GM19351 (cell line): ENCODE measurements at regions not wholly inside any gene's neighbourhood (a gene's known extent, or its start where the extent isn't known, plus 50 kb on each side); places are given as distances from the start of the nearest gene placed in this dataset.

Experiments
- ATAC-seq: cut with Tn5 transposase; IDR thresholded peaks from one replicate; pipeline ENCODE4 v1.9.1; 2021; ENCODE audit warnings: mild to moderate bottlenecking, moderate library complexity; ENCODE audit not compliant: unreplicated experiment

DNA sequence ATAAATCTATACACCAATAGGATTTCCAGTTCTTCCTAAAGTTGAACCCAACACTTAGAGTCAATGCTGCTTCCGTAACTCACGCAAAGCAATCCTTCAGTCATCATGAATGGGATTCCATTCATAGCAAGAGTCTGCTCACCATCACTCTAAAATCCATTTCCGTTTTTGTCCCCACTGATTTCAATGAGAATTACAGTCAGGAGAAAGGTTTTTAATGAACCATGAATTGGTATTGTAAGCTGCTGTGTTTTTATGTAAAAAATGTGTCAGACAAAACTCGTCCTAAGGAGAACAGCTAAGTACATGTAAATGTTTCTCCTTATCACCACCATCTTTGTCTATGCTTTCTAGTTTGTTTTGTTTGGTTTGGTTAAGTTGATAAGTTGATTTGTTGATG is 391.5 kb downstream of the IRS1 start:
- no peak for ATAC-seq

DNA sequence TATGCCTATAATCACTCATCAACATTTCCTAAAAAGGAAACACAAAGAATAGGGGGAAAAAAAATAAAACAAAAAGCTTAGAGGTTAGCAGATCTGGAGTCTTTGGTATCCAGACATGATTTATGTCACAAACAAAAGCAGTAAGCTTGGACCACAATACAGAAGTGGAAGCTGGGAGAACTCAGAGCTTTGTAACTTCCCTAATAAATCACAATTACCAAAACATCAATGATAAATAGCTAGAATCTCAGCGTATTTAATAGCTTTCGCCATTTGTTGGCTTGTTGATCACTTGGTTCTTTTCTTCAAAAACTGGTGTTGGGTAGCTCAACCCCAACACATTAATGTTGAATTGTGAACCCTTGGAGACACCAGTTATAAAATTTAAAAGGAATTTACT is 392.5 kb downstream of the IRS1 start:
- ATAC-seq: no peak

DNA sequence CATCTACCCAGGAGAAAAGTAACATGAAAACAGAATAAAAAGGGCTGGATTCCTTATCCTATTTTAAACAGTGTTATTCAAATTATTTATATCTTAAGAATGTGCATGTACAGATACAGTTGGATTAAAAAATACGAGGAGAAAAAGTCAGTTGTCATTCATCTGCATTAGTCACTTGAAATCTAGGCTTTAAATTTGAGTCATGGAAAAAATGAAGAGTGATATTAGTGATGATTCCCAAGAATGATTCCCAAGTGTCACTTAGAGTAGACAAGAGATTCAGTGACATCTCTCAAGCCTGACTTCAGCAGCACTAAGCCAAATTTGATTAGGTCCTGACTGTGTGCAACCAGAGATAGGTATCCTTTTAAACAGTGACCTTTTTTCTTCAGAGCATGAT is 394.2 kb downstream of the IRS1 start:
- ATAC-seq: no peak

DNA sequence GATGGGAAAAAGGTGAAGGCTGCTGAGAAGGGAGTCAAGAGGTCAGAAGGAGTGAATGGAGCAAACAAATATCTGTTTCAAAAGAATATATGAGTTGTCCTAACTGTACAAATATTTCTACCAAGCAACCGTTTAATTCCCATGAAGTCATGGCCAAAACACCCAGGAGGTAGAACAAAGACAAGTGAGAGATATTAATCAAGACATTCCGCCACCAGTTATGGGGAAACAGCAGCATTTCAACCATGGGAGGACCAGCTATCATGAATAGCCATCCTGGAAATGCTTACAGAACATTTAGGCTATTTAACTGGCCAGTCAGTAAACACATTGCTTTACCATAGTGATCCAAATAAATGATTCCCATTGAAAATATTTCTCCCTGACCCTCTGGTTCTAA is 396.3 kb downstream of the IRS1 start:
- no peak for ATAC-seq

DNA sequence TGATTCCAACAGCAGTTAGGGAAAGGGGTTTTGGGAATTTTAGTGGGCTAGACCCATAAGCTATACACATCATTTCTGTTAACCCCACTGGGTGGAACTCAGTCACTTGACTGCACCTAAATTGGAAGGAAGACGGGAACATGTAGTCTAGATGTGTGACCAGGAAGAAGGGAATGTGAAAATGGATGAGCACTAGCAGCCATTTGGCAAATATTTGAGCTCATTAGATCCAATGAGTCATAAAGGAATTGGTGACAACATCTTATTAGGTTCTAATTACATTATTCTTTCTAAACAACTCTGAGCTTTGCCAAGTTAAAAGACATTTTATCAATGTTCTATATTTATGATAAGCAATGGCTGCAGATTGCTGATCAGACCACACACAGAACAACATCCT is 400.6 kb downstream of the IRS1 start:
- no peak for ATAC-seq

DNA sequence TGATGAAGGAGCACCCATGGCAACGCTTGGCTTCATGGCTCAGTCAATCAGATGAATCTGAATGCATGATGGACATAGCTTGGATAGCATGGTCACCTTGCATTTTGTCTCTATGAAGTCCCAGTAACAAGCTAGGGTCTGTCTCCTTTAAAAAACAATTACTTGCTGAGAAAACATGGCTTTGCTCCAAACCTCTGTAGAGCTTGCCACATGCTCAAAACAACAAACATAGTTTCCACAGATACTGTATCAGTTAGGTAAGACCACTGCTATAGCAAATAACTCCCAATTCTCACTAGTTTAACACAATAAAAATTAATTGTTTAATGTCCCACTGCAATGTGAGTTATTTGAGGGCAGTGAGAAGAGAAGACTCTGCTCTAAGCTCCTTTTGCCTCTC is 401.0 kb downstream of the IRS1 start:
- no peak for ATAC-seq

DNA sequence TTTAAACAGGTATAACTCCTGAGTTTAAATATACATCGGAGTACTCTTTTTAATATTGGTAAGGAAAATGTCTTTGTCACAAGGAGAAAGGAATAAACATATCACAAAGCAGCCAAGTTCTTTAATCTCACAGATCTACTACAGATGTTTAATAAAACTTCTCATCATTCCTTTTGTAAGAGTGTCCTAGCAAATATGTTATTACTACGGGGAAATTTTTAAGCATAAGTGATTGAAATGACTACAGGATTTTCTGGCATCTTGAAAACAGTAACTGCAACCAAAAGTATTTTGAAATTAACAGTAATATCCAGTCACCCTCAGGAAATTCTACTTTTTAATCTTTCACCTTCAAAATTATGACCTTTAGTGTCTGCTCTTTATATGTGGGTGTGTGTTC is 403.1 kb downstream of the IRS1 start:
- no peak for ATAC-seq

DNA sequence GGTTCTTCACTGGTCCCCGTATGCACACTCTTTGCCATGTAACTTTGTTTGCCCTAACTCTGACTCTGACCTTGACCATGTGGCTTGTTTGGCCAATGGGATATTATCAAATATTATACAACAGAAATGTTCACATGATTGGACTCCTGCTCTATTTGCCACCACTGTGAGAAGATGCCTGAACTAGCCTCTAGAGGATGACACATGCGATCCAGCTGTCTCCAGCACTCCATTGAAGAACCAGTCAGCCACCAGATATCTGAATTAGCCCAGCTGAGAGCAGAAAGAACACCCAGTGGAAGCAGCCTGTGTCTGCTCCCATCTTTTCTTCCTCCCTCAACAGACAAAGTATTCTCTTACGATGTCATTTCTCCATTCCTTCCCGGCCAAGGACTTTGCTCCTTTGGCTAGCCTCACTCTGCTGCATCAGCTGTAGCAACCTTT is 412.1 kb downstream of the IRS1 start:
- no peak for ATAC-seq

DNA sequence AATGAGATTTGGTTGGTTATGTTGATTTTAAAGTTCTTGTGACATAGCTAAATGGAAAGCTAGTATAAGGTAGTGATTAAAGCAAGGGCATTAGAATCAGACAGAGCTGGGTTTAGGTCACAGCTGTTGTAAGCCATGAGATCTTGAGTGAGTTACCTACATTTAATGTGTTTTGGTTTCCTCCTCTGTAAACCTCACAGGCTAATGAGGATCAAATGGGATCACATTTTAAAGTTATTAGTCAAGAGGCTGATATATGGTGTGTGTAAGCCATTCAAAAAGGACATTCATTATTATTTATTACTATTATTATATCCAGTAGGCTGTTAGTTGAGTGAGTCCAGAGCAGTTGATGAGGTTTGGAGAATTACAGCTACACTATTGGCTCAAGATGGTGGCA is 416.2 kb downstream of the IRS1 start:
- ATAC-seq: no peak

DNA sequence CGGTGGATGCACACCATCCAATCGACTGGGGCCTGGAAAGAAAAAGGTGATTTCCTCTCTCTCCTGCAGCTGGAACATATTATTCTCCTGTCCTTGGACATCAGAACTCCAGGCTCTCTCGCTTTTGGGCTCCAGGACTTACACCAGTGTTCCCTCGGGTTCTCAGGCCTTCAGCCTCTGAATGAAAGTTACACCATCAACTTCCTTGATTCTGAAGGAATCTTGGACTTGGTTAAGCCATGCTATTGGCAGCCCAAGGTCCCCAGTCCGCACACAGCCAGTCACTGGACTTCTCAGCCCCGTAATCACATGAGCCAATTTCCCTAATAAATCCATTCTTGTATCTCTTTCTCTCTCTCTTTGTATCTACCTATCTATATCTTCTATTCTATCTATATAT is 418.9 kb downstream of the IRS1 start:
- ATAC-seq: no peak

DNA sequence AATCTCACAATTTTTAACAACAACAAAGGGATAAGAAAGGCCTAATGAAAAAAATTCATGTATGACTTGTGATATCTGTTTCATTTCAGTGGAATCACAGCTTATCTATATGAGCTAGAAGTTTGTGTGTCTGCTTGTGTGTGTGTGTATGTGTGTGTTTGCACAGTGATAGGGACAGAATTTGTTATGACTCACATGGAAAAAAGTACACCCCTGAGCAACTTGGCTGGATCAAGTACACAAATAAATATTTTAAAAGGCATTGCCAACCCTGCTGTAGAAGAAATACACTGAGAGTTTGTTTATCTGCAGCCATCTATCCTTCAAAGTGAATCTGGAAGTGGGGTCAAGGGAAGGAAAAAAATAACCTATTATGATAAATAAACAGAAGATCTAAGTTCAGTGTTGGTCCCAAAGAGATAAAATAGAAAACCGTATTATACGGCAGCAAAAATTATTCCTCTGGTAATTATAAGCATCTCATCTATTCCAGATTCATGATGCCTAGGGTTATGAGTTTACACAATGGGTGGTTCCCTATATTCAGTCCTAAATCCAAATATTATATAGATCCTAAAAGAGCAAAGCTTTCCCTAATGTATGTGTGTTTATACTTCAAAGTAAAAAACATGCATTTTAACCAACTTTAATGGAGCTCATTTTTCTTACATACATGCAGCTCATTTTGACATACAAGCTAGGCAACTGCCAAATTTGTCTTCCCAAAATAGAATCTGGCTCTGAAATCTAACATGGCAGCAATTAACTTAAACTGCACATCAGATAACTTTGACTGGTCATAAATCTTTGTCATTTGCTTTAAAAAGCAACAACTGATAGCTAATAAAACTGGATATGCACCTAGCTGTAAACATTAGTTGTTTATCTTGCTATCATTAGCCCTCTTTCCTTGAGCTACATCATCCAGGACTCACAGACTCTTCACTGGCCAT is 420.6 kb downstream of the IRS1 start:
- no peak for ATAC-seq

DNA sequence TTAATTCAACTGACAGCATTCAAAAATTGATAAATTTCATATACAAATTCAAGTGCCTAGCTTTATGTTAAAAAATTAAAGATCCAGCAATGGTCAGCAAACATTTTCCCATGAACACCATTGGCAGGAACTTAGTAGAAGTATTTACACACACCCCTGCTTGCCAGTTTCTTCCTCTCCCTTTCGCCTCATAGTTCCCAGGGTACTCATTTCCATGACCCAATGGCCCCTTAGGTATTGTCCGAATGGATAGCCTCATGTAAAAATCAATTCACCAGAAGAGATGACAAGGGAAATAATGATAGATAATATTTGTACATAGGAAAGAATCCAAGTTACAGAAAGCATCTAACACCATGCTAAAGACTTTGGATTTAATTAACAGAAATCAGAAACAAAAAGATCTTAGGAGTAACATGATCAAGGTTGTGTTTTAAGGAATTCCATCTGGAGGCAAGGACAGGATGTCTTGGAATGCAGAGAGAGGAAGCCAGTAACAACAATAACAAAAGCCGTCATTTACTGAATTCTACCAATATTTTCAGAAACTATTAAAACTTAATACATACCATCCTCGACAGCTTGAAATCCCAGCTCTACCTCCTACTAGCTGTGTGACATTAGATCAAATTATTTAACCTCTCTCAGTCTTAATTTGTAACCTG is 423.0 kb downstream of the IRS1 start:
- ATAC-seq: no peak

DNA sequence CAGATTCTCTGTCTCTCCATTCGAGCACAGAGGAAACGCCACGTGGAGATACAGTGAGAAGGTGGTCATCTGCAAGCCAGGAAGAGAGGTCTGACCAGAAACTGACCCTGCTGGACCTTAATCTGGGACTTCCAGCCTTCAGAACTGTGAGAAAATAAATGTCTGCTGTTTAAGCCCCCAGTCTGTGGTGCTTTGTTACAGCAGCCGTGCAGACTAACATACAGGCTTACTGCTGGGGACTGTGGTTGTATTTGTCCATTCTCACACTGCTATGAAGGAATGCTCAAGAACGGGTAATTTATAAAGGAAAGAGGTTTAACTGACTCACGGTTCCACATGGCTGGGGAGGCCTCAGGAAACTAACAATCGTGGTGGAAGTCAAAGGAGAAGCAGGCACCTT is 432.7 kb downstream of the IRS1 start:
- no peak for ATAC-seq

DNA sequence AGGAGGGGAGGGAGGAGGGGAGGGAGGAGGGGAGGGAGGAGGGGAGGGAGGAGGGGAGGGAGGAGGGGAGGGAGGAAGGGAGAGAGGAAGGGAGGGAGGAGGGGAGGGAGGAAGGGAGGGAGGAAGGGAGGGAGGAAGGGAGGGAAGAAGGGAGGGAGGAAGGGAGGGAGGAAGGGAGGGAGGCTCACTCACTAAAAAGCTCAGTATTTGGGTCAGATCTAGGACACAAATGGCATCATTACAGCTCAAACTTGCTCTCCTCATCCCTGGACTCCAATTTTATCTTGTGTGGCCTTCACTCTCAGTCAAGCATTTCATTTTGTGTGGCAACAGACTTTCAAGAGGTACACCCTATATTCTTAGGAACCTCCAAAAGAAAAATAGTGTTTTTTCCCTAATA is 435.4 kb downstream of the IRS1 start:
- ATAC-seq: no peak

DNA sequence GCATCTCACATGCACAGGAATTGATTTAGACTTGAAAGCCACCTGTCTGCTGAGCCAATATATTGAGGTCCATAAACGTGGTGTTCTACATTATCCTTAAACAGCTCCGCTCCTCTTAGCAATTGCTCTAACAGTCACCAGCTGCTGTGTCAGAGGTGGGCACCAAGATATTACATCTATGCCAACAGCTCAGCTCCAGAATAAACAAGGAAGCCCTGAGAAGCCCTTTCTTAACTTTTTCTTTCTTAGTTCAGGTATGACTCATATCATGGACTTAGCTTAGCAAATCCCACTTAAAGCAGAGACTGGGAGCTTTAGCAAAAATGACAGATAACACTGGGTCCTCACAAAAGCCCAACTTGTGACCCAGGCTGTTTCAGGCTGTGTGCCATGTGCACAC is 436.6 kb downstream of the IRS1 start:
- no peak for ATAC-seq

DNA sequence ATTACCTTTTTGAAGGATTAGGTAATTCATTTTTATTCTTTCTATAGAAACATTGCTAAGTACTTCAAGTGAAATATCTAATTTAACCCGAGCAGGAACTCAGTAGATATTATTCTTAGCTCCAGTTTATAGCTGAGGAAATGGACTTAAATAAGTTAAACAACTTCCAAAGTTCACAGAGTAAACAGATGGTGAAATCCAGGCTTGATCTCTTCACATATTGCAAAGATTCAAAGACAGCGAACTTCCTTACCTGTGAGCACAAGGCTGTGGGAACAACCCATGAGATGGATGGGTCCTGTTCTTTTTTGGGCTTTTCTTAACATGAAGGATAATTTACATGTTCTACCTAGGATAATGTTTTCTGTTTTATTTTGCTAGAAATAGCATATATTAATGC is 439.0 kb downstream of the IRS1 start:
- no peak for ATAC-seq

DNA sequence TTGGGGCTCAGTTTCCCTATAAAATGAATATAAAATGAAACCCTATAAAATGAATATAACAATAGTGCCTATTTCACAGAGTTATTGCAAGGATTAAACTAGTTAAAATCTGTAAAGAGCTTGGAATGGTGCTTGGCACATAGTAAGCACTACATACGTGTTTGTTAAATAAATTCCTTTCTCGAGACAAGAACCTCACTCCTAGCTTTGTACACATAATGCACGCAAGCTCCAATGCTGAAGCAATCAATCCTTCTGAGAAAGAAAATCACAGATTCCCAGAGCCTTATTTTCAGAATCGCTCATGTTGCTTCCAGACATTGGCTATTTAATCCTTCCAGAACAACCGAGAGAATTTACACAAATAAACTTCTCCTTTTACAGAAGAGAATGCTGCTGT is 440.9 kb downstream of the IRS1 start:
- ATAC-seq: no peak

DNA sequence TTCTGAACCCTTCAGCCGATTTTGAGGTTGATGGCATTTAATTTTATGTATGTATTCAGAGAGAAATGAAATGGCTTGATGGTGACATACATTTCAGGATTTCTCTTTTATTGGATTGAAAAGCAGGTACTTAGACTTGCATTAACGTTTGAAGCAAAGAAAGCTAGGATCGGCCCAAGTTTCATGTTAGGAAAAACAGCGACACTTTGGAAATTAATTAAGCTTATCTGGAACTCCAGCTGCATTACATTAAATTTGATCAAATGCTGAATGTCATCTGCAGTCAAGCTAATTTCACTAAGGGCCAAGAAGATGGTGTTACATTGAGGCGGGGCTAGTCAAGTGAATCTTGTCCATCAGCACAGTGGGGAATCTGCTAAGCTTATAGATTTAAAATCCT is 441.8 kb downstream of the IRS1 start:
- ATAC-seq: no peak

DNA sequence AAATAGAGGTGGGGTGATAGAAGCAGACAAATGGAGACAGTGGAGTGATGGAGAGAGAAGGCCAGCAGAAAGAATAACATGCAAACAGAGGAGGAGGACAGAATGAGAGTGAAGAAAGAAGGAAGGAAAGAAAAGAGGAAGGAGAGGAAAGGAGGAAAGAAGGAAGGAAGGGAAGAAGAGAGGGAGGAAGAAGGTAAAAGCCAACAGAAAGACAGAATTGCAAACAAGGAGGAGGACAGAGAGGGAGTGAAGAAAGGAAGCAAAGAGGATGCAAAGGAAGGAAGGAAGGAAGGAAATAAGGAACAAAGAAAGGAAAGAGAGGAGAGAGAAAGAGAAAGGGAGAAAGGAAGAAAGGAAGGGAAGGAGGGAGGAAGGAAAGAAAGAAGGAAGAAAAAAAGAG is 444.0 kb downstream of the IRS1 start:
- ATAC-seq: no peak

DNA sequence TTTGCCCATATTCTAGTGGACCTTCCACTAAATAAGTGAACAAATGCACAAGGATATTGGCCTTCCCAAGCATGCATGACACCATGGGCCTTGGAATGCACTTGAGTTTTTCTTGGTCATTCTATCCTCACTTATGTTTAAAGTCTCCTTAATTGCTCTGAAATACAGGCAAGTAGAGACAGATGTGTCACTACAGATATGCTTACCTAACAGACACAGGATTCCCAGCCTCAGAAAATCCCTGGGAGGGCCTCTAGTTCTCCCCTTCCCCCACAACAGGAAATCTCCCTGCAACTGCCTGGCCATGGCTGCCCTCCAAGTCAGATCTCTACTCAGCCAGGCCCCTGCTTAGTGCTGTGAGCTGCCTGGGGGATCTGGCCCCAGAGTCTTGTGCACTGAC is 445.2 kb downstream of the IRS1 start:
- ATAC-seq: no peak

DNA sequence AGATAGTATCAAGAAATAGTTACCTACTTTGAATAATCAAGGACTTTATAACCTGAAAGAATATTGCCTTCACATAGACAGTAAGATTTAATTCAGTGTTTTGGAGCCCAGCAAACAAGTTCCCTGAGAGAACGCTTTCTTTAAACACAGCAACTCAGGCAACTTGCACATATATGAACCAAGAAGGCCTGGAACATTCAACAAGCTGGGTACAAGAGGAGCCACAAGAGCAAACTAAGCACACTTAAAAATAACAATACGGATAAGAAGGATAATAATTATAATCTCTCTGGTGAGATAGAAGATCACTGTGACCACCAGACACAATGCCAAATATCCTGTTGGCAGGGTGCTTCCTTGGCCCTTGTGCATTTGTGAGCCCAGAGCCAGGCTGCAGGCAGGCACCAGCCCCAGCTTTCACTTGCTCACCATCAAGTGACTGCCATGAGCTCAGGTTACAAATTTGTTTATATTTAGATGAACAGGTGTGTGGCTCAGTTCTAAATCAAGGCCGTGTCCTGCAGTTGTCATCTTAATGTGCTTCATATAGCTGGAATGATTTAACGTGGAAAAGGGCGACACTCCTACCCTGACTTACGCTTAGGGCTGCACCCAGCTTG is 446.6 kb downstream of the IRS1 start:
- ATAC-seq: no peak

DNA sequence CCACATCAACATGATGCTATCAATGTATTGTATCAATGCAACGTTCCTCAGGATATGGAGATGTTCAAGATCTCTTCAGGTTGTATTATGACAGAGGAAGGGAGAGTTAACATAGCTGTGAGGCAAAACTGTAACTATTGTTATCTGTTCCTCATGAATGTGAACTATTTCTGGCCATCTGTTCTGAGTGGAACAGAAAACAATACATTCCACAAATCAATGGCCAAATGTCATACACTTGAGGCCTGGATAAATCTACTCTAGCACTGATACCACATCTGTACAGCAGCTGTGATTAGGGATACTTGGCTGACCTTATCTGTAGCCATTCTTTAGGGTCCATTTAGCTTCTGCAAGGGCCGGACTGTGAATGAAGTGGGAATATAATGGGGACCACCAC is 447.9 kb downstream of the IRS1 start:
- ATAC-seq: no peak
